ENCODE measurements at regions not wholly inside any gene's neighbourhood (a gene's known extent, or its start where the extent isn't known, plus 50 kb on each side); places are given as distances from the start of the nearest gene placed in this dataset.

DNA sequence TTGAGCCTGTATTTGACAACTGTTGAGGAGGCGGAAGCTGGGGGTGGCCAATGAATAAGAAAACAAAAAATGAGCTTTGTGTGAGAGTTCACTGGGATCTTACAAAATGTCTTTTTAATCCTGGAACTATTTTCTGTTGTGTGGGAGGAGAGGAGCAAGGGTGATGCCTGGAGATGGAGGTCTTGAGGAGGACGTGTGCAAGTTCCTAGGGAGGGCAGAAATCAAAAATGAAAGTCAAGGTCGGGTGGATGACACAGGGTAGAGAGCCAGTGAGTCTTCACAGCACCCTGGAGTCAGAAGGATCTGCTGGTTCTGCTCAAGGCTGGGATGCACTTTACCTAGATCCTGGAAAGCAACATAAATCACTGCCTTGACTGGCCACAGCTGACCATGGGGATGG is 180.3 kb upstream of the PKDCC start:
- H3K27ac ChIP-seq: no peak overlapping the region
- TF ChIP-seq, protein P1, sequence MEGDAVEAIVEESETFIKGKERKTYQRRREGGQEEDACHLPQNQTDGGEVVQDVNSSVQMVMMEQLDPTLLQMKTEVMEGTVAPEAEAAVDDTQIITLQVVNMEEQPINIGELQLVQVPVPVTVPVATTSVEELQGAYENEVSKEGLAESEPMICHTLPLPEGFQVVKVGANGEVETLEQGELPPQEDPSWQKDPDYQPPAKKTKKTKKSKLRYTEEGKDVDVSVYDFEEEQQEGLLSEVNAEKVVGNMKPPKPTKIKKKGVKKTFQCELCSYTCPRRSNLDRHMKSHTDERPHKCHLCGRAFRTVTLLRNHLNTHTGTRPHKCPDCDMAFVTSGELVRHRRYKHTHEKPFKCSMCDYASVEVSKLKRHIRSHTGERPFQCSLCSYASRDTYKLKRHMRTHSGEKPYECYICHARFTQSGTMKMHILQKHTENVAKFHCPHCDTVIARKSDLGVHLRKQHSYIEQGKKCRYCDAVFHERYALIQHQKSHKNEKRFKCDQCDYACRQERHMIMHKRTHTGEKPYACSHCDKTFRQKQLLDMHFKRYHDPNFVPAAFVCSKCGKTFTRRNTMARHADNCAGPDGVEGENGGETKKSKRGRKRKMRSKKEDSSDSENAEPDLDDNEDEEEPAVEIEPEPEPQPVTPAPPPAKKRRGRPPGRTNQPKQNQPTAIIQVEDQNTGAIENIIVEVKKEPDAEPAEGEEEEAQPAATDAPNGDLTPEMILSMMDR (conservative IDR thresholded peaks at IDR 0.05): no peak

DNA sequence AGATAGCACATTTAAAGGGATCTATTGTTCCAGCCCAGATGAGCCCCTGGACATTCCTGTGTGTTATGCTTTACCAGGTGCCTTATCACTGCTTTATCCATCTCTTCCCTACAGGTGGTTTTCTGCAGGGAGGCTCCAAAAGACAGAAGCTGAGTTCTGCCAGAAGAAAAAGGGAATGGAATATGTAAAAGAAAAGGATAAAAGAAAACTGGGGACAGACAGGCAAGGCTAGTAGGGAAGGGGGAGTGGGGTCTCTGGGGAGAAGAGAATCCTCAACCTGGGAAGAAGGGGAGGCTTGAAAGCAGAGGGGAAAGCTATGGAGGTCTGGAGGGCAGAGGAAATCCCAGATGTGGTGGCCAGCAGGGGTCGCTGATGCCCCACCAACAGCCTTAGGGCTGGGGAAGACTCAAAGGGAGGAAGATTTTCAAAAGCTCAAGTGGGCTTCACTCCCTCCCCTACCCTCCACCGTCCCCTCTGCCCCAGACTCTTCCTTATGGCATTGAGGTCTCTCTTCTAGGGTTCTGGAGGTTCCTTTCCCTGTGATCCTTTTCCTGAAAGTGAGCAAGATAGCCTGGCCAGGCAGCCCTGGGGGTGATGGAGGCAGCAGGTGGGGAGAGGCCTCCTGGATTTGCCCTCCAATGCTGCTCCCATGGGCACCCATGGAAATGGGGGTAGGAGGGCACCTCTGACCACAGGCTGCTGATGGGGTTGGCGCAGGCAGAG is 178.1 kb upstream of the PKDCC start:
- TF ChIP-seq, protein P1 (conservative IDR thresholded peaks at IDR 0.05): peak; percentile 86
- no peak overlapping the region for H3K27ac ChIP-seq

DNA sequence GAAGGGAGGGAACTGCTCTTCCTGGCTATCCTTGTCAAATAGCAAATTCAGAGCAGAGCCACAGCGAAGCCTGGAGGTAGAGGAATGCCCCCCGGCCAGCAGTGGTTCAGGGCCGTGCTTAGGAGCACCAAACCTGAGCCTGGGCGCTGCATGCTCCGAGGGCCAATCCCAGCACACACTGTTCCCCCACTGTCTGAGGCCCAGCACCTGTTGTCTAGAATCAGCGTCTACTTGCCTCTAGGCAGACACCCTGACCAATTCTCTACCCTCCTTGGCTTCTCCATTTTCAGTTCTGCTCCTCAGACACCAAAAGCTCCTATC is 177.6 kb upstream of the PKDCC start:
- TF ChIP-seq, protein P1 (conservative IDR thresholded peaks at IDR 0.05): no peak
- H3K27ac ChIP-seq: no peak overlapping the region

DNA sequence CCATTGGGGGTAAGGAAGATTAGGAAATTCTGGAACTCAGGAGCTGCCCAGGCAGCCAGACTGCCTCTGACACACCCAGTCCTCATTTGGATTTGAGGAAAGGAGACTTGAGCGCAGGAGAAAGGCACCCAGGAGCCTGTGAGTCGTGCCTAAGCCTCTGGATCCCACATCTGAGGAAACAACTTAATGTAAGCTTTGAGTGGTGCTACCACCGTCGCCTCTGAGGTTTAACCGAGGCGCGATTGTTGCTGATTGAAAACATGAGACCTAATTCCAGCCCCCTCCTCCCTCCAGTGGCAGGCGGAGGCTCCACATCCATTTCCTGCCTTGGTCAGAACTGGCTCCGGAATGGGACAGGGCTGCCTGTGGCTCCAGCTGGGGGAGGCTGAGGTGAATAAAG is 176.7 kb upstream of the PKDCC start:
- TF ChIP-seq, protein P1 (conservative IDR thresholded peaks at IDR 0.05): no peak
- H3K27ac ChIP-seq: no peak overlapping the region

DNA sequence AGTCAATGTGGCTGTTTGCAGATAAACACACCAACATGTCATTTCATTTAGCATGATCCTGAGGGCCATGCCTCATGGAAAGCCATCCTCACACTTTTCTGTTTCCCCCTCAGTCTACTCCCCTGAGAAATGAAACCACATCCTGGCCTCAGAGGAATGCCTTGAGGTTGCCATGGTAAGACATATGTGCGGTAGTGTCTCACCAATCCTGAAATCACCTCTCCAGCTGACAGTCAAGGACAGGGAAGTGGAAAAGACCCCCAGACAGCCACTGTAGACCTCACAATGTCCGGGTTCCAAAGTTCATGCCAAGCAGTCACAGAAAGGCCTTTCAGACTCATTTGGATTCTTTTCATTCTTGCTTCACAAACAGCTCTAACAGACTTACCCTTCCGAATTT is 175.2 kb upstream of the PKDCC start:
- TF ChIP-seq, protein P1 (conservative IDR thresholded peaks at IDR 0.05): no peak

DNA sequence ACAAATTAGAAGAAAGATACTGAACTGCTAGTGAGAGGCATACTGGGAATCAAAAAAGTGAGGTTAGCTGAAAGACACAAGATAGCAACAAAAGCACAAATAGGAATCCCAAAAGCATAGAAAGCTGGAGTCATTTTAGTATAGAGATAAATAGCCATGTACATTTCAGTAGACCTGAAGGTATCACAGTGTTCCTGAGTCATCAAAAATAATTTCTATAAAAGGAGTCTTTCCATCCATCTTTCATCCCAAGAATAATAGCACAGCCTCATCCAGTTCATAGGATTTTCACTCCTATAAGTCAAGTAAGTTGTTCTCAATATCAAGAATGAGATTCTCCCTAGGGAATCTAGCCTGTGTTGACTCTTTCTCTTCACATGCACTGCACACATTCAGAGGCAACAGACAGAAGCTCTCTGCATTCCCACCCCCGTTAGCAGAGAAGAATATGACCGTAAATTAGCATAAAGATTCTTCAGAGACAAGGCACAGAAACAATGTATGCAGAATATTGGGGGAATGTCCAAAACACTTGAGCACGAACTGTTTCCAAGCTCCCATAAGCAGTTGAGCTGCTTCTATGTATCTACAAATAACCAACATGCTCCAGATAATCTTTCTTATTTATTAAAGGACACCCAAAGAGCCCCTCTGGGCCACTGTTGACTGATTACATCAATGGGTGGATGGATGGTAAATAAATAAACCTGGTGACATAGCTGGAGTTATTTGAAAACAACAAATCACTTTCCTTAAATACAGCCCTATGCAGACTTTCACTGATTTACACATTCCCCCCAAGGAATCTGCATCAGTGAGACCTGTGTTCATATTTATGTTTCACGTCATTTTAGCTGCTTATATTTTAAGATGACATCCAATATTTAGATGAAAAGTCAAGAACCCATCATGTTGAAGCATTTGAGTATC is 174.5 kb upstream of the PKDCC start:
- H3K27ac ChIP-seq: no peak overlapping the region
- TF ChIP-seq, protein P1 (conservative IDR thresholded peaks at IDR 0.05): no peak

More for the DNA sequence above, 175.2 kb upstream of the PKDCC start:
- H3K27ac ChIP-seq: no peak overlapping the region

DNA sequence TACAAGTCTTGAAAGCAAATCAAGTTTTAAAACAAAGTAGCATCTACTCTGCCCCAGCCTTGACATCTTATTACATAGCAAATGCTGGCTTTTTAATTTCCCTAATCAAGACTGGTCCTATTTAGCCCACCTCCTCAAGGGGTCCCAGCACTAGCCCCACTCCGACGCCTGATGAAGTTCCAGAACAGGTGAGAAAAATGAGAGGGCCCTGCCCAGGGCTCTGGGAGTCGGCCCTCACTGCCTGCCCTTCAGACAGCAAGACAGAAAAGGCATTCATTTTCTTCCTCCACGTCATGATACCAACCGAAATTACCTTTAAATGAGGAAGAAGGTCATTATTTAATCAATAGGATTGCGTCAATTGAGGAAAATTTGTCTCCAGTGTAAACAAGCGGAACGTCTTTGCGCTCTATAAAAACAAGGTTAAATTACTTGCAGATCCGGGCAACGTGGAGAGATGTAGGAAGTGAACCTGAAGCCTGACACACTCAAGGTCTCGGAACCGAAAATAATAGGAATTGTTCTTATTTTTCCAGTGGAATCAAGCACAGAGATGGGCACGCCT is 170.6 kb upstream of the PKDCC start:
- TF ChIP-seq, protein P1 (conservative IDR thresholded peaks at IDR 0.05): no peak
- H3K27ac ChIP-seq: no peak overlapping the region

All from VCaP (cell line).